ENCODE measurements at regions not wholly inside any gene's neighbourhood (a gene's known extent, or its start where the extent isn't known, plus 50 kb on each side); places are given as distances from the start of the nearest gene placed in this dataset.

DNA sequence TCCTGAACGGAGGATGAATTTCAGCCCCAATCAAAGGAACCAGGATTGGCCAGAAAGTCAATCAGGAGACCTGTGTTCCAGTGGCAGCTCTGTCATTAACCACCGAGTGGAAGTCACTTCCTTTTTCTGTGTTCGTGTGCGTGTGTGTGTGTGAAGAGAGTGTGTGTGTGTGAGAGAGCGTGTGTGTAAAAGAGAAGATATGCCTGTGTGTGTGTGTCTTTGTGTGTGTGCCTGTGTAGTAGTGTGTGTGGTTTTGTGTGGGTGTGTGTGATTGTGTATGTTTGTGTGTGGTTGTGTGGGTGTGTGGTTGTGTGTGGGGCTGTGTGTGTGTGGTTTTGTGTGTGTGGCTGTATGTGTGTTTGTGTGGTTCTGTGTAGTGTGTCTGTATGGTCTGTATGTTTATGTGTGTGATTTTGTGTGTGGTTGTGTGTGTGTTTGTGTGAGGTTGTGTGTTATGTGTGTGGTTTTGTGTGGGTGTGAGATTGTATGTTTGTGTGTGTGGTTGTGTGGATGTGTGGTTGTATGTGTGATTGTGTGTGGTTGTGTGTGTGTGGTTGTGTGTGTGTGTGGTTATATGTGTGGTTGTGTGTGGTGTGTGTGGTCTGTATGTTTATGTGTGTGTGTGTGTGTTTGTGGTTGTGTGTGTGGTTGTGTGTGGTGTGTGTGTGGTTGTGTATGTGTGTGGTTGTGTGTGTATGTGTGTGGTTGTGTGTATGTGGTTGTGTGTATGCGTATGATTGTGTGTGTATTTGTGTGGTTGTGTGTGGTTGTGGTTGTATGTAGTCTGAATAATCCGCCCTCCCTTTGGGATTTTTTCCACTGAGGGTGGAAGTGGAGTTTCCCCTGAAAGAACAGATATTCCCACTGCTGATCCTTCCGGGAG lies 314.4 kb downstream of the SHQ1 start:
- H3K9me3 ChIP-seq (ENCODE audit: control insufficient read depth, insufficient read depth, low read length) = no peaks in the 10 kb centered on the region
- H3K27ac ChIP-seq (ENCODE audit: low read length) = no peak overlapping the region
- Mint-ChIP-seq H3K36me3 (no peaks in the 10 kb centered on the region), H3K4me1 (peaks cover 4 to 12% of the 10 kb centered on the region in 2 donors), H3K27ac (peak overlapping the region in 1 of 2 donors; percentile 52), H3K27me3 (ENCODE audit: low read depth in 2 of 2) (peaks cover 6 to 12% of the 10 kb centered on the region in 2 donors), H3K4me3 (no peak overlapping the region), H3K9me3 (peaks cover 0 to 4% of the 10 kb centered on the region in 2 donors)
- H3K4me1 ChIP-seq (ENCODE audit: control insufficient read depth, insufficient read depth, low read length) = no peaks in the 10 kb centered on the region
- intact Hi-C loops (cut with micrococcal nuclease) = no loop called here
- 61% methylated on average over 8 of the region's 8 CpGs for WGBS (ENCODE audit: insufficient coverage)
- H3K27me3 ChIP-seq (ENCODE audit: control insufficient read depth, insufficient read depth, low read length) = no peaks in the 10 kb centered on the region
- ATAC-seq (peak in 1 of 3 donors; percentile 31), DNase-seq (no peak)
- TF ChIP-seq CTCF (IDR thresholded peaks at IDR 0.05) = no peak
- no peaks in the 10 kb centered on the region for H3K36me3 ChIP-seq (ENCODE audit: control insufficient read depth, insufficient read depth, low read length)
- no peak overlapping the region for H3K4me3 ChIP-seq (ENCODE audit: low read length)

GRCh38 chr3:72530426-72530825 lies 317.8 kb downstream of the SHQ1 start:
- Mint-ChIP-seq H3K4me1 (peaks cover 4 to 9% of the 10 kb centered on the region in 2 donors), H3K36me3 (no peaks in the 10 kb centered on the region), H3K27ac (no peak overlapping the region)

DNA sequence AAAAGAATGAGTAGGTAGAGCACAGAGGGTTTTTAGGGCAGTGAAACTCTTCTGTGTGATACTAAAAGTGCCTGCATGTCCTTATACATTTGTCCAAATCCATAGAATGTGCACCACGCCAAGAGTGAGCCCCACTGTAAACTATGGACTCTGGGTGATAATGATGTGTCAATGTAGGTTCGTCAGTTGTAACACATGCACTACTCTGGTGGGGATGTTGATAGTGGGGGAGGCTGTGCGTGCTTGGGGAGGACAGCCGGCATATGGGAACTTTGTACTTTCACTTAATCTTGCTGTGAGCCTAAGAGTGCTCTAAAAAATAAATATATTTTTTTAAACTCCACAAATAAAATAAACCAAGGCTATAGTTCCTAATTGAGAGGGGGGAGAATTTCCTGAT lies 319.2 kb downstream of the SHQ1 start:
- no peak overlapping the region for H3K4me3 Mint-ChIP-seq
- H3K27me3 Mint-ChIP-seq (ENCODE audit: low read depth in 2 of 2) = peaks cover 6 to 16% of the 10 kb centered on the region in 2 donors
- H3K27ac ChIP-seq (ENCODE audit: low read length) = no peak overlapping the region
- peaks cover 0 to 4% of the 10 kb centered on the region in 2 donors for H3K9me3 Mint-ChIP-seq
- no peaks in the 10 kb centered on the region for H3K27me3 ChIP-seq (ENCODE audit: control insufficient read depth, insufficient read depth, low read length)
- H3K4me1 Mint-ChIP-seq = peaks cover 4 to 9% of the 10 kb centered on the region in 2 donors
- WGBS (ENCODE audit: insufficient coverage) = 76% methylated on average over 2 of the region's 4 CpGs
- H3K36me3 Mint-ChIP-seq = no peaks in the 10 kb centered on the region
- no peaks in the 10 kb centered on the region for H3K9me3 ChIP-seq (ENCODE audit: control insufficient read depth, insufficient read depth, low read length)
- no peak for TF ChIP-seq CTCF (IDR thresholded peaks at IDR 0.05)
- ATAC-seq = no peak
- DNase-seq = no peak
- H3K27ac Mint-ChIP-seq = no peak overlapping the region
- H3K4me3 ChIP-seq (ENCODE audit: low read length) = no peak overlapping the region
- H3K36me3 ChIP-seq (ENCODE audit: control insufficient read depth, insufficient read depth, low read length) = no peaks in the 10 kb centered on the region
- intact Hi-C loops (cut with micrococcal nuclease) = no loop called here
- no peaks in the 10 kb centered on the region for H3K4me1 ChIP-seq (ENCODE audit: control insufficient read depth, insufficient read depth, low read length)

More at GRCh38 chr3:72530426-72530825, 317.8 kb downstream of the SHQ1 start:
- H3K36me3 ChIP-seq (ENCODE audit: control insufficient read depth, insufficient read depth, low read length) = no peaks in the 10 kb centered on the region
- H3K9me3 Mint-ChIP-seq = peaks cover 0 to 4% of the 10 kb centered on the region in 2 donors
- H3K9me3 ChIP-seq (ENCODE audit: control insufficient read depth, insufficient read depth, low read length) = no peaks in the 10 kb centered on the region
- ATAC-seq (no peak), DNase-seq (no peak)
- H3K4me3 ChIP-seq (ENCODE audit: low read length) = no peak overlapping the region
- no peaks in the 10 kb centered on the region for H3K4me1 ChIP-seq (ENCODE audit: control insufficient read depth, insufficient read depth, low read length)
- intact Hi-C loops (cut with micrococcal nuclease) = no loop called here
- no peak for TF ChIP-seq CTCF (IDR thresholded peaks at IDR 0.05)
- no peak overlapping the region for H3K27ac ChIP-seq (ENCODE audit: low read length)
- no peaks in the 10 kb centered on the region for H3K27me3 ChIP-seq (ENCODE audit: control insufficient read depth, insufficient read depth, low read length)
- no peak overlapping the region for H3K4me3 Mint-ChIP-seq
- peaks cover 6 to 14% of the 10 kb centered on the region in 2 donors for H3K27me3 Mint-ChIP-seq (ENCODE audit: low read depth in 2 of 2)
